ENCODE measurements at regions not wholly inside any gene's neighbourhood (a gene's known extent, or its start where the extent isn't known, plus 50 kb on each side); places are given as distances from the start of the nearest gene placed in this dataset.

- TF ChIP-seq, protein P1, sequence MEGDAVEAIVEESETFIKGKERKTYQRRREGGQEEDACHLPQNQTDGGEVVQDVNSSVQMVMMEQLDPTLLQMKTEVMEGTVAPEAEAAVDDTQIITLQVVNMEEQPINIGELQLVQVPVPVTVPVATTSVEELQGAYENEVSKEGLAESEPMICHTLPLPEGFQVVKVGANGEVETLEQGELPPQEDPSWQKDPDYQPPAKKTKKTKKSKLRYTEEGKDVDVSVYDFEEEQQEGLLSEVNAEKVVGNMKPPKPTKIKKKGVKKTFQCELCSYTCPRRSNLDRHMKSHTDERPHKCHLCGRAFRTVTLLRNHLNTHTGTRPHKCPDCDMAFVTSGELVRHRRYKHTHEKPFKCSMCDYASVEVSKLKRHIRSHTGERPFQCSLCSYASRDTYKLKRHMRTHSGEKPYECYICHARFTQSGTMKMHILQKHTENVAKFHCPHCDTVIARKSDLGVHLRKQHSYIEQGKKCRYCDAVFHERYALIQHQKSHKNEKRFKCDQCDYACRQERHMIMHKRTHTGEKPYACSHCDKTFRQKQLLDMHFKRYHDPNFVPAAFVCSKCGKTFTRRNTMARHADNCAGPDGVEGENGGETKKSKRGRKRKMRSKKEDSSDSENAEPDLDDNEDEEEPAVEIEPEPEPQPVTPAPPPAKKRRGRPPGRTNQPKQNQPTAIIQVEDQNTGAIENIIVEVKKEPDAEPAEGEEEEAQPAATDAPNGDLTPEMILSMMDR (IDR thresholded peaks at IDR 0.05) = no peak
- no peak for TF ChIP-seq POLR2A (IDR thresholded peaks at IDR 0.05)
Measured at GRCh38 chr2:142445023-142445422, 314.2 kb upstream of the LRP1B start.
